OCI-LY7 (cell line): ENCODE measurements at regions not wholly inside any gene's neighbourhood (a gene's known extent, or its start where the extent isn't known, plus 50 kb on each side); places are given as distances from the start of the nearest gene placed in this dataset.

ENCODE experiments used
- CTCF ChIP-seq: fragments of 200-600 bp; sonication (generic); conservative IDR thresholded peaks from 2 replicates; pipeline ENCODE4 v1.5.1; 2014; ENCODE audit warnings: mild to moderate bottlenecking, antibody characterized with exemption, low read length, moderate library complexity, mixed read lengths
- EZH2phosphoT487 ChIP-seq: fragments of 200-600 bp; sonication (generic); IDR thresholded peaks from 2 replicates; pipeline ENCODE4 v1.6.1; 2018; ENCODE audit warnings: low read depth, borderline replicate concordance, mild to moderate bottlenecking, mixed run types, antibody characterized with exemption, low read length, moderate library complexity, mixed read lengths

DNA sequence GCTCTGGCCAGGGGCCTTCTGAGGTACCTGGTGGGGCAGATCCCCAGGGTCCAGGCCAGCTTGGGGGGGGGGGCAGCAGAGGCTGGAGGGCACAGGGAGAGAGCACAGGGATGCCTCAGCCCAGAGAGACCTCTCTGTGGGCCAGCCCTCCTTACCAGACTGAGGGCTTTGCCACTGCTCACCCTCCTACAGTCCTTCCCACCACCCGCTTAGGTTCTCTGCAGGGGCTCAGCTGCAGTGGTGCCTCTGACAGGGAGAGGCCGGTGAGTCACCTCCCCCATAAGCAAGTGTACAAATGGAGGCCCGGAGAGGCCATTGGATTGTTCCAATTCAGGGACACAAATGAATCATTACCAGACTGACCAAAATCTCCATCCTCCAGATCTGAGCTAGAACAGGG, 68.1 kb upstream of the LMO1 start:
- no peak for TF ChIP-seq EZH2phosphoT487
- TF ChIP-seq CTCF: no peak
